HG03571 (cell line): ENCODE measurements at regions not wholly inside any gene's neighbourhood (a gene's known extent, or its start where the extent isn't known, plus 50 kb on each side); places are given as distances from the start of the nearest gene placed in this dataset.

Experiments
- ATAC-seq: cut with Tn5 transposase; IDR thresholded peaks from one replicate; pipeline ENCODE4 v1.9.1; 2021; ENCODE audit not compliant: unreplicated experiment

GRCh38 chr2:9137379-9138150, 69.0 kb upstream of the ASAP2 start:
- no peak for ATAC-seq

GRCh38 chr2:9135822-9136558, 70.6 kb upstream of the ASAP2 start:
- ATAC-seq: no peak

GRCh38 chr2:9127316-9127715, 79.3 kb upstream of the ASAP2 start:
- ATAC-seq: no peak

- no peak for ATAC-seq
Measured at GRCh38 chr2:9126540-9126939, 80.1 kb upstream of the ASAP2 start.

- ATAC-seq: no peak
Measured at GRCh38 chr2:9124231-9124741, 82.3 kb upstream of the ASAP2 start.

GRCh38 chr2:9123069-9123468, 83.5 kb upstream of the ASAP2 start:
- no peak for ATAC-seq

- no peak for ATAC-seq
Measured at GRCh38 chr2:9122367-9122766, 84.2 kb upstream of the ASAP2 start.

- no peak for ATAC-seq
Measured at GRCh38 chr2:9118383-9118960, 88.1 kb upstream of the ASAP2 start.

GRCh38 chr2:9115229-9115628, 91.4 kb upstream of the ASAP2 start:
- ATAC-seq: no peak

GRCh38 chr2:9114458-9114857, 92.2 kb upstream of the ASAP2 start:
- ATAC-seq: no peak

- no peak for ATAC-seq
Measured at GRCh38 chr2:9113916-9114315, 92.7 kb upstream of the ASAP2 start.

- ATAC-seq: no peak
Measured at GRCh38 chr2:9113262-9113661, 93.3 kb upstream of the ASAP2 start.

- ATAC-seq: no peak
Measured at GRCh38 chr2:9112079-9112721, 94.4 kb upstream of the ASAP2 start.

- ATAC-seq: no peak
Measured at GRCh38 chr2:9110893-9111569, 95.6 kb upstream of the ASAP2 start.

GRCh38 chr2:9110346-9110884, 96.2 kb upstream of the ASAP2 start:
- ATAC-seq: no peak

- no peak for ATAC-seq
Measured at GRCh38 chr2:9109871-9110270, 96.7 kb upstream of the ASAP2 start.

- ATAC-seq: no peak
Measured at GRCh38 chr2:9108210-9108967, 98.2 kb upstream of the ASAP2 start.

- no peak for ATAC-seq
Measured at GRCh38 chr2:9107168-9108025, 99.2 kb upstream of the ASAP2 start.
